Left kidney (tissue), 1 donor: ENCODE measurements at regions not wholly inside any gene's neighbourhood (a gene's known extent, or its start where the extent isn't known, plus 50 kb on each side); places are given as distances from the start of the nearest gene placed in this dataset.

Experiments
- DNase-seq: peaks from one replicate; pipeline ENCODE4 v3.0.0-alpha.2; 2013

- no peak for DNase-seq
Measured at GRCh38 chr6:19754686-19755085, 82.5 kb upstream of the ID4 start.

GRCh38 chr6:19755181-19755580, 82.0 kb upstream of the ID4 start:
- DNase-seq: no peak

- DNase-seq: peak; percentile 43
Measured at GRCh38 chr6:19757036-19757435, 80.1 kb upstream of the ID4 start.

- DNase-seq: no peak
Measured at GRCh38 chr6:19759117-19759880, 77.9 kb upstream of the ID4 start.

GRCh38 chr6:19761121-19761520, 76.0 kb upstream of the ID4 start:
- DNase-seq: no peak

- DNase-seq: no peak
Measured at GRCh38 chr6:19771753-19772336, 65.3 kb upstream of the ID4 start.

GRCh38 chr6:19772891-19773290, 64.3 kb upstream of the ID4 start:
- no peak for DNase-seq

- DNase-seq: no peak
Measured at GRCh38 chr6:19781269-19781668, 55.9 kb upstream of the ID4 start.

- DNase-seq: no peak
Measured at GRCh38 chr6:19782588-19782987, 54.6 kb upstream of the ID4 start.
